ENCODE measurements at regions not wholly inside any gene's neighbourhood (a gene's known extent, or its start where the extent isn't known, plus 50 kb on each side); places are given as distances from the start of the nearest gene placed in this dataset.

GRCh38 chr6:28768187-28768913, 155.4 kb downstream of the TRIM27 start:
- TF ChIP-seq CTCF (IDR thresholded peaks at IDR 0.05) (no peak), EZH2 (IDR thresholded peaks at IDR 0.05; ENCODE audit: borderline replicate concordance, insufficient read depth, low read depth, low read length, poor library complexity, severe bottlenecking) (no peak)

All from B cell (primary cell).